ENCODE measurements at regions not wholly inside any gene's neighbourhood (a gene's known extent, or its start where the extent isn't known, plus 50 kb on each side); places are given as distances from the start of the nearest gene placed in this dataset.

GRCh38 chr5:124584991-124585715 lies 161.3 kb downstream of the ZNF608 start:
- no peak for ATAC-seq

GRCh38 chr5:124583469-124584350 lies 162.7 kb downstream of the ZNF608 start:
- peak; percentile 90 for ATAC-seq
- TF ChIP-seq BACH2 (CRISPR knock-in tag; IDR thresholded peaks at IDR 0.05; ENCODE audit: borderline replicate concordance), result no peak
- peak; percentile 85 for TF ChIP-seq ZFP3 (CRISPR knock-in tag; IDR thresholded peaks at IDR 0.05)

More at GRCh38 chr5:124584991-124585715, 161.3 kb downstream of the ZNF608 start:
- TF ChIP-seq PPARA (CRISPR knock-in tag; IDR thresholded peaks at IDR 0.05; ENCODE audit: borderline replicate concordance), result no peak
- no peak for TF ChIP-seq ESRRG (CRISPR knock-in tag; IDR thresholded peaks at IDR 0.05)
- no peak for TF ChIP-seq ZNF70 (CRISPR knock-in tag; IDR thresholded peaks at IDR 0.05)

DNA sequence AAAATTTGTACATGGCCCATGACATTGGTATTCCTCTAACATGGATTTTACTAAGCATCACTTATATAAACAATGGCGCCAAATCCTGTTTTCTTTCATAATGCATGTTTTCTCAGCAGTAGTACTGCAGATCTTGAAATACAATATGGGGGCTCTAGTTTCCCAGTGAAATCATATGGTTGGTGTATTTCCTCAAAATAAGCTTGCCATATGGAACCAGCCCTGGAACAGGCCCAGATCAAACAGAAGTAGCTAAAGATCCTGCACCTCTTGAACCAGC lies 163.9 kb downstream of the ZNF608 start:
- no peak for TF ChIP-seq ZFP3 (CRISPR knock-in tag; IDR thresholded peaks at IDR 0.05)
- no peak for TF ChIP-seq POU6F1 (CRISPR knock-in tag; IDR thresholded peaks at IDR 0.05; ENCODE audit: borderline replicate concordance, low read depth)
- no peak for TF ChIP-seq TOX (CRISPR knock-in tag; IDR thresholded peaks at IDR 0.05; ENCODE audit: borderline replicate concordance)
- no peak for TF ChIP-seq ZNF565 (CRISPR knock-in tag; conservative IDR thresholded peaks at IDR 0.05; ENCODE audit: low read depth)
- TF ChIP-seq ISL1 (CRISPR knock-in tag; IDR thresholded peaks at IDR 0.05), result no peak
- TF ChIP-seq RARB (CRISPR knock-in tag; IDR thresholded peaks at IDR 0.05), result no peak
- TF ChIP-seq ZFP30 (CRISPR knock-in tag; IDR thresholded peaks at IDR 0.05), result no peak
- no peak for TF ChIP-seq CSRNP3 (CRISPR knock-in tag; IDR thresholded peaks at IDR 0.05)
- no peak for TF ChIP-seq ESRRG (CRISPR knock-in tag; IDR thresholded peaks at IDR 0.05)
- TF ChIP-seq TSHZ2 (CRISPR knock-in tag; IDR thresholded peaks at IDR 0.05), result no peak
- no peak for TF ChIP-seq CREB5 (CRISPR knock-in tag; IDR thresholded peaks at IDR 0.05; ENCODE audit: low read depth)
- no peak for TF ChIP-seq SNAI2 (CRISPR knock-in tag; IDR thresholded peaks at IDR 0.05)
- no peak for TF ChIP-seq ZC3H10 (CRISPR knock-in tag; IDR thresholded peaks at IDR 0.05)
- TF ChIP-seq ARNTL (CRISPR knock-in tag; IDR thresholded peaks at IDR 0.05; ENCODE audit: borderline replicate concordance, low read depth), result no peak
- no peak for TF ChIP-seq PPARA (CRISPR knock-in tag; IDR thresholded peaks at IDR 0.05; ENCODE audit: borderline replicate concordance)
- TF ChIP-seq CSDC2 (CRISPR knock-in tag; IDR thresholded peaks at IDR 0.05), result no peak
- TF ChIP-seq PATZ1 (CRISPR knock-in tag; IDR thresholded peaks at IDR 0.05; ENCODE audit: borderline replicate concordance), result no peak
- no peak for TF ChIP-seq ZNF70 (CRISPR knock-in tag; IDR thresholded peaks at IDR 0.05)
- no peak for TF ChIP-seq GLIS3 (CRISPR knock-in tag; IDR thresholded peaks at IDR 0.05)
- no peak for TF ChIP-seq BACH2 (CRISPR knock-in tag; IDR thresholded peaks at IDR 0.05; ENCODE audit: borderline replicate concordance)
- no peak for ATAC-seq
